ENCODE measurements at regions not wholly inside any gene's neighbourhood (a gene's known extent, or its start where the extent isn't known, plus 50 kb on each side); places are given as distances from the start of the nearest gene placed in this dataset.

DNA sequence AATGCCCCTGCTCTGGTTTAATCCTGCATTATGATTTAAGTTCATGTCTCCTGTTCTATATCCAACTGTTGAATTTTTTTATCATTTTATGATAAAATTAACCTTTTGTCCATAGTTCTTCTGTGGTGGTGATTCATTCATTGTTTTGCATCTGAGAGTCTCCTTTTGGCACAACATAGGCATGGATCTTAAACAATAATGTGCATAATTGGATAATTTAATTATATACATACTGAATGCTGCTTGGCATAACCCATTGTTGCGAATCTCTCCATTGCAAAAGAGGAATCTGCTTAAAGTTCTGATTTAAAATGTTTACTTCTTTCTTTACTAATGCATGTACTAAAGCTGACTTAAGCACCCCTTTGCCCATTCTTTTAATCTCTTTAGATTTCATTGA lies 2788.4 kb downstream of the PCDH9 start:
- no peak for DNase-seq (ENCODE audit: low spot score)

DNA sequence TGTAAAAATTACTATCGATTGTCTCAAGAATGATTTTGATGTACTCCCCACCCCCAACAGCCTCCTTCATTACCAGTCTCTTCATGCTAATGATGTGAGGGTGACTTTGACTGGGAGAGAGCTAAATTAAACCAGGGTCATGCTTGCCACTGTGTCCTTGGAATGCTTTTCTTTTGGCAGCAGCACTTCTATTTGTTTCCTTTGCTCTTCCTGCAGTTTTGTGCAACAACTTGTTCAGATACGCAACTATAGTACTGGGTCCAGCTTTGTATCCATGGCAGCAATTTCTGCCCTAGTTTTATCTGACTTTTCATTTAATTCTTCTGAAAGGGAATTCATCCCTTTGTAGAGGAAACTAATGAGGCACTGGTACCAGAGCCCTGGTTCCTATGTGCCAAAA lies 2792.1 kb downstream of the PCDH9 start:
- no peak for DNase-seq (ENCODE audit: low spot score)

GRCh38 chr13:64429691-64430090 lies 2800.4 kb downstream of the PCDH9 start:
- DNase-seq (ENCODE audit: low spot score): no peak

DNA sequence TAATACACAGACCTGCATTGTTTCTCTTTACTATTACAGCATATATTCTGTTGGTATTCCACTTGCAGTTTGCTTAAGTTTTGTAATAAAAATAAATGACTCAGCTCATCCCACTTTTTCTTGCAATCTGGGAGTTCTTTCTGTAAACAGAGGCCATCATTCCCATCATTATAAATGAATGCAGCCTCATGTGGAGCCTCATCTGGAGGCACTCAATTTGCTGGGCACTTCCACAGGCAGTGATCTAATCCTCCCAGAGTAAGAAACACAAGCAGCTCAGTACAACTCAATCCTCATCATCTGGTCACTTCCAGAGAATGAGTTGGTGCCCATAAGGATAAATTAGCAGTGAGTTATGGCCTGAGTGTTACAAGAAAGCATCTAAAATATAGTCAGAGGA lies 2801.9 kb downstream of the PCDH9 start:
- DNase-seq (ENCODE audit: low spot score): no peak

GRCh38 chr13:64423467-64423866 lies 2806.7 kb downstream of the PCDH9 start:
- DNase-seq (ENCODE audit: low spot score): no peak

- no peak for DNase-seq (ENCODE audit: low spot score)
These were observed 2810.0 kb downstream of the PCDH9 start for GRCh38 chr13:64420181-64420580.

GRCh38 chr13:64417581-64417980 lies 2812.6 kb downstream of the PCDH9 start:
- DNase-seq (ENCODE audit: low spot score): no peak

DNA sequence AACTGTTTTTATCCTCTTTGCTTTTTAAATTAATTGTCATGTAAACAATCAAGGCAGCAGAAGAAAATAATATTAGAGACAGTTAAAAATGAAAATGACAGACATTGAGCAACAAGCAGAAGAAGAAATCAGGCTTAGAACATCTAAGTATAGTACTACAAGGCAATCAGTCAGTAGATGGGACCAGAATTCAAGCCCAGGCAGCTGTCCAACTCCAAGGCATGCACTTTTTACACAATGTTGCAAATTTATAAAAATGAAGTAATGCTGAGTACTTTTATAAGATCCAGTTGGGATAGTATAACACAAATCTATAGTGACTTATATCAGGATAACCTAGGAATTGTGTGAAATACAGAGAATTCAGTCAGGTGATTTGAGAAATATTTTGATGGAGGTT lies 2815.8 kb downstream of the PCDH9 start:
- no peak for DNase-seq (ENCODE audit: low spot score)

- no peak for DNase-seq (ENCODE audit: low spot score)
These were observed 2816.6 kb downstream of the PCDH9 start for GRCh38 chr13:64413529-64413928.

DNA sequence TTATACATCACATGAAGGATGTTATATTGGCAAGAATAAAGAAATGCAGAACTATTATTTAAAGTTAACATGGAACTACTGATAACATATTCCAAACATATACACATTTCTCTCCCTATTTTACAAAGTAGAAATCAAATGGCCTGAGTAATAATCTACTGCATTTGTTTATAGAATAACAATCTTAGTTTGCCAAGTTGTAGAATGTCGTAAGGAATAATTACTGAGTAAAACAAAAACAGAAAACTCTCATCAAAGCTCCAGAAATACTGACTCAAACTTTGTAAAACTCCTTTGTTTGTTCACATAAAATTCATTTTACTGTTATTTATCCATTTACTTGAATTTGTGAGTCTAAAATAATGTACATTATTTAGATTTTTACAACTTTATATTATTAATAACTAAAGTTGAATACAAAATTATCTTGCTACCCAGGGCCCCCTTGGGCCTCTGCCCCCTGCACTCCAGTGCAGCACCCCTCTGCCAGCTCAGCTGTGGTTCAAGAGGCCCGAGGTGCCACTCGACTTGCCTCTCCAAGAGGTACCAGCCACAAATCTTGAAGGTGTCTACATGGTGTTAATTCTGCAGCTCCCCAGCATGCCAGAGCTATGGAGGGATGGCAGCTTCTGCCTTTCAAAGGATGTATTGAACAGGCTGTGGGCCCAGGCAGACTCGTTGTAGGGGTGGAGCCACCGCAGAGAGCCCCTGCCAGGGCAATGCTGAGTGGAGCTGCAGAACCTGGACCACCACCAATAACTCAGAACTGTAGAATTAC lies 2819.7 kb downstream of the PCDH9 start:
- DNase-seq (ENCODE audit: low spot score): no peak

- DNase-seq (ENCODE audit: low spot score): no peak
These were observed 2832.4 kb downstream of the PCDH9 start for GRCh38 chr13:64397701-64398100.

DNA sequence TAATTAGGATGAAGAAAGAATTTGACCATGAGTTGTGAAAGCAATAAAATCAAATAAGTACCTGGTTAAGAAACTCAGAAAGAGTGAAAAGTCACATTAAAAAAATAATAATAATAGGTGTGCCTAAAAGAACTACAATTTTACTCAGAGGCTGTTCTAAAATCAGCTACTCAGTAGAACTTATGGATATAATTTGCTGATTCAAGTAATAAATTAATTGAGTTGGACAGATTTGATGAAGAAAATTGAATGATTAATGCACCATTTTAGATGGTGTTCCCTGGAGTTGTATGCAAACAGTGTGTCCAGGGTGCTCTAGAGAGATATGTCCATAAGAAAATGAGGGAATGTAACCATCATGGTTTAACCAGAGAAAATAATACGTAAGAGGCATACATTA lies 2852.5 kb downstream of the PCDH9 start:
- no peak for DNase-seq (ENCODE audit: low spot score)

- no peak for DNase-seq (ENCODE audit: low spot score)
These were observed 2858.7 kb downstream of the PCDH9 start for GRCh38 chr13:64371461-64371860.

- DNase-seq (ENCODE audit: low spot score): no peak
These were observed 2859.1 kb downstream of the PCDH9 start for GRCh38 chr13:64371045-64371444.

DNA sequence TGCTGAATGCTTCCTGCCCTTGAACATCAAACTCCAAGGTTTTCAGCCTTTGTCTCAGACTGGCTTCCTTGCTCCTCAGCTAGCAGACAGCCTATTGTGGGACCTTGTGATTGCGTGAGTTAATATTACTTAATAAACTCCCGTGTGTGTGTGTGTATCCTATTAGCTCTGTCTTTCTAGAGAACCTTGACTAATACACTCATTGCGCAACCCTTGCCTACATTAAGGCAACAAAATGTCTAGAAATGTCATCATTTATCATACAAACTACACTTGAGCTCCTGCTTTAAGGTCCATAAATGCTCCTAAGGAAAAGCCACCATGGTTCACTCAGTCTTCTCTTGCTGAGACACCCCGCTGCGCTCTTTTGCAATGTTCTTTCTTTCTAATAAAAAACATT lies 2861.0 kb downstream of the PCDH9 start:
- no peak for DNase-seq (ENCODE audit: low spot score)

- DNase-seq (ENCODE audit: low spot score): no peak
These were observed 2867.6 kb downstream of the PCDH9 start for GRCh38 chr13:64362564-64362963.

- no peak for DNase-seq (ENCODE audit: low spot score)
These were observed 2882.5 kb downstream of the PCDH9 start for GRCh38 chr13:64347664-64348063.

DNA sequence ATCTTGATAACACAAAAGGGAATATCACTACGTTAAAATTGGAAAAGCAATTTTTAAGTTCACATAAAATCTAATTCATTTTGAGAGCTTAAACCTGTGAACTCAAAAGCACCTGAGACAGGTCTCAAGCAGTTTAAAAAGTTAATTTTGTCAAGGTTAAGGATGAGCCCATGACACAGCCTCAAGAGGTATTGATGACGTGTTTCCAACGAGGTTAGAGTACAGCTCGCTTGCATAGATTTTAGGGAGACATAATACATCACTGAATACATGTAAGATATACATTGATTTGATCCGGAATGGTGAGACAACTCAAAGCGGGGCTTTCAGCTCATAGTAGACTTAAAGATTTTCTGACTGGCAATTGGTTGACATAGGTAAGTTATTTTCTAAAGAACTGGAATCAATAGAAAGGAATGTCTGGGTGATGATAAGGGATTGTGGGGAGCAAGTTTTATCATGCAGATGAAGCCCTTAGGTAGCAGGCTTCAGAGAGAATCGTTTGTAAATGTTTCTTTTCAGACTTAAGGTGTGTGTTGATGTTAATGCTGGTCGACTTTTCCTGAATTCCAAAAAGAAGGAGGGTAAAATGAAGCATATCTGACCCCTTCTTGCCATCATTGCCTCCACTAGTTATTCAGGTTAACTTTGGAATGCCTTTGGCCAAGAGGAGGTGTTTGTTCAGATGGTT lies 2890.6 kb downstream of the PCDH9 start:
- no peak for DNase-seq (ENCODE audit: low spot score)

DNA sequence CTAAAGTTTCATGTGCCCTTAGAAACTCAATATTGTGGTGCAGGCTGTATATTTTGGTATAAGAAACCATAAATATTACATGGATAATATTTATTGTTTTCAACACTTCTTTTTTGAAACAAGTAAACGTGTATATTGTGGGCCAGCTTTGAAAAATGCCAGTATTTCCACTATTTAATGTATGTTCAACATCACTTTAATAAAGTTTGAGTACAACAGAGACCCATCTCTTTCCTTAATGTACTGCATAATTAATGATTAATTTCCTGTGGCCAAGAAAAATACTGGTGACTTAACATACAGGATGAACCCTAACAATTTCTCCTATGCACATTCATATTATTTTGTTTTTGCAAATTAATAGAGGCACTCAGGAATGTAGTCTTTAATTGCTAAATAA lies 2891.5 kb downstream of the PCDH9 start:
- no peak for DNase-seq (ENCODE audit: low spot score)

GRCh38 chr13:64333888-64334287 lies 2896.2 kb downstream of the PCDH9 start:
- DNase-seq (ENCODE audit: low spot score): no peak

- DNase-seq (ENCODE audit: low spot score): no peak
These were observed 2898.1 kb downstream of the PCDH9 start for GRCh38 chr13:64332048-64332447.

GRCh38 chr13:64327505-64328194 lies 2902.5 kb downstream of the PCDH9 start:
- DNase-seq (ENCODE audit: low spot score): no peak

DNA sequence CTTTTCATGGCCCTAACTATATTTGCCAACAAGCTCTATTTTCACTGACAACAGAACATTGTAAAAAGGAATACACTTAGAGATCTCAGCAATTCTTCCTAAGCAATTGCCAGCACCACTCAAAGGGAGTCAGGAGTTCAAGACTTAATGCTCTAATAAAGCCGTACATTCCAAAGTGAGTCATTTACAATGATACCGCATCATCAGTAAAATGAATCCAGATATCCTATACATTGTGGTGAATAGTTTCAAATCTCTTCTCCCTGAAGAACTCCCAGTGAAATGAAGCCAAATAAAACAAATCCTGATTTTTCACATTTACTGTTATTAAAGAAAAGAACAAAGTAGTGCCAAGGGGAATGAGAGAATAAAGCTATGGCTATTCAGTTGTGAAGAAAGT lies 2898.7 kb upstream of the PCDH20 start:
- no peak for DNase-seq (ENCODE audit: low spot score)

Data from activated CD4-positive, alpha-beta T cell treated with anti-CD3 and anti-CD28 coated beads, Interleukin-2, Interleukin-4, amounts not matched to agents 100 ng/mL and 50 ng/mL, durations not matched to agents 16 hours and 8 hours (primary cell).